ENCODE measurements at regions not wholly inside any gene's neighbourhood (a gene's known extent, or its start where the extent isn't known, plus 50 kb on each side); places are given as distances from the start of the nearest gene placed in this dataset.

DNA sequence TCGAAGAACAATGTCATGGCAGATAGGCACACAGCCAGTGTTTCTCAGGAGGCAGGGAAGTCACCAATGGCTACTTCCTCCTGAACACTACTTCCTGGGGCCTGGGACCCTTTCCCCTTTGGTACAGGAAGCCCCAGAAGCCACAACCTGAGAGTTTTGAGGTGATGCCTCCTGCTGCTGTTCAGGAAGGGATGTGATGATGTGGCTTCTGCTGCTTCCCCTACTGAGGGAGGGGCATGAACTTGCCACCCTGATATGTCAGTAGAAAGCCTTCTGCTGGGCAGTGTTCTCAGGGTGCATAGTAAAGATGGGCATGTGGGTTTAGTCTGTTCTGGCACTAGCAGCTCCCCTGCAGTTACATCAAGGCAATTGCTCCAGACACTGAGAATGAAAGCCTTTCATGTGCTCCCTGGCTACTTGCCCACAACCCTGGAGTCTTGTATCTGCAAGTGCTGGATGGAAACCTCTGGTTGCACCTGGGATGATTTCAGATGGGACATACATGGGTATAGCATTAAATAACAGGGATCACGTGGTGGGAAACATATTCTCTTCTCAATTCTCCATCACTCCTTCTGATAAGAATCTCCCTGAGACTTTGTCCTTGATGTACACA is 69.3 kb downstream of the ADRA2A start:
- intact Hi-C loops (cut with micrococcal nuclease; ENCODE audit: unreplicated experiment), result no loop called here
- Histone ChIP-seq H2AFZ (no peak overlapping the region), H3K4me1 (replicated peaks; ENCODE audit: insufficient read depth) (no peaks in the 10 kb centered on the region), H3K79me2 (ENCODE audit: low read depth) (no peaks in the 10 kb centered on the region), H3F3A (ENCODE audit: insufficient read depth, low read depth) (no peaks in the 10 kb centered on the region), H3K27ac (no peak overlapping the region), H4K20me1 (ENCODE audit: insufficient read depth) (no peaks in the 10 kb centered on the region), H3K4me3 (no peak overlapping the region), H3K27me3 (ENCODE audit: insufficient read depth, low read depth) (no peaks in the 10 kb centered on the region), H3K36me3 (ENCODE audit: low read depth) (no peaks in the 10 kb centered on the region), H3K9me2 (ENCODE audit: insufficient read depth) (no peaks in the 10 kb centered on the region), H3K4me2 (no peak overlapping the region), H3K9me3 (ENCODE audit: insufficient read depth, low read depth) (no peaks in the 10 kb centered on the region)
- TF ChIP-seq, protein P1, sequence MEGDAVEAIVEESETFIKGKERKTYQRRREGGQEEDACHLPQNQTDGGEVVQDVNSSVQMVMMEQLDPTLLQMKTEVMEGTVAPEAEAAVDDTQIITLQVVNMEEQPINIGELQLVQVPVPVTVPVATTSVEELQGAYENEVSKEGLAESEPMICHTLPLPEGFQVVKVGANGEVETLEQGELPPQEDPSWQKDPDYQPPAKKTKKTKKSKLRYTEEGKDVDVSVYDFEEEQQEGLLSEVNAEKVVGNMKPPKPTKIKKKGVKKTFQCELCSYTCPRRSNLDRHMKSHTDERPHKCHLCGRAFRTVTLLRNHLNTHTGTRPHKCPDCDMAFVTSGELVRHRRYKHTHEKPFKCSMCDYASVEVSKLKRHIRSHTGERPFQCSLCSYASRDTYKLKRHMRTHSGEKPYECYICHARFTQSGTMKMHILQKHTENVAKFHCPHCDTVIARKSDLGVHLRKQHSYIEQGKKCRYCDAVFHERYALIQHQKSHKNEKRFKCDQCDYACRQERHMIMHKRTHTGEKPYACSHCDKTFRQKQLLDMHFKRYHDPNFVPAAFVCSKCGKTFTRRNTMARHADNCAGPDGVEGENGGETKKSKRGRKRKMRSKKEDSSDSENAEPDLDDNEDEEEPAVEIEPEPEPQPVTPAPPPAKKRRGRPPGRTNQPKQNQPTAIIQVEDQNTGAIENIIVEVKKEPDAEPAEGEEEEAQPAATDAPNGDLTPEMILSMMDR (conservative IDR thresholded peaks at IDR 0.05), result no peak
- no peak for TF ChIP-seq EZH2 (IDR thresholded peaks at IDR 0.05; ENCODE audit: low read depth)
- ChIA-PET CTCF (no interaction called here), POLR2A (ENCODE audit: unreplicated experiment) (no interaction called here)
- no peak for DNase-seq
- no TSS peak for BruUV-seq (replicated peaks)

DNA sequence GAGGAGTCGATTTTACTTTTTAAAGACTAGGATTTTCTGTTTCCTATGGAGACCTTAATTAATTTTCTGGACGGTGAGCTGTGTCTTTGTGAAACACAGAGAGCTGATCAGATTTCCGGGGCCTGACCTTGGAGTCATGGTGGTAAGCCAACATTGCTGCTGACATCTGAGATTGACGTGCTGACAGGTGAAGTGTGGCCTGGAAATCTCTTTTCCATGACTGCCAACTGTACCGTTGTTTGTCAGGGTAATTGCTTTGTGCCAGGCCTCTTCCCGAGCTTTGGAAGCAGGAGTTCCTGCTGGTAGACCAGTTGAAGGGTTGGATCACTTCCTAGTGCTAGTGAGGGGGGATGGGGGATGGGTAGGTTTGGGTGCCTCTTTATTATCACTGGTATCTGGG is 71.2 kb downstream of the ADRA2A start:
- BruUV-seq (replicated peaks), result no TSS peak
- H2AFZ ChIP-seq, result no peak overlapping the region
- H3K27me3 ChIP-seq (ENCODE audit: insufficient read depth, low read depth), result no peaks in the 10 kb centered on the region

DNA sequence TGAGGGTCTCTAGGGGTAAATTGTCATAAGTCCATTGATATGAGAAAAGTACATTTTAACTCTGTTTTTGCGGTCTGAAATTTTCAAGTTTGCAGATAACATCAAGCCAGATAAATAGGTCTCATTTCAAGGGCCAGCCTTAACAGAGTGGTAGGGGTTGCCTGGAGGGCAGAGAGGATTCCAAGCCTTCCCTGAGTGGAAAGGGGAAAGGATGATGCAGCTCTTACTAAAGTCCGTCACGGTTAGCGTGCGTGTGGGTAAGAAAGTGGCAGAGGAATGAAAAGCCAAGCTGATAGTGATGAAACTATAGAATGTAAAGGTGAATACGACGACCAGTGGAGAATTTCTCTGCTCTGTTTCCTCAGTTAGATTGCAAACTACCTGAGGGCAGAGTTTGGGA is 71.6 kb downstream of the ADRA2A start:
- Histone ChIP-seq H3K4me1 (replicated peaks; ENCODE audit: insufficient read depth) (no peaks in the 10 kb centered on the region), H3K9me2 (ENCODE audit: insufficient read depth) (no peaks in the 10 kb centered on the region), H3K36me3 (ENCODE audit: low read depth) (no peaks in the 10 kb centered on the region), H3F3A (ENCODE audit: insufficient read depth, low read depth) (no peaks in the 10 kb centered on the region), H3K79me2 (ENCODE audit: low read depth) (no peaks in the 10 kb centered on the region), H3K4me2 (no peak overlapping the region), H3K4me3 (no peak overlapping the region), H2AFZ (no peak overlapping the region), H3K9me3 (ENCODE audit: insufficient read depth, low read depth) (no peaks in the 10 kb centered on the region), H3K27ac (no peak overlapping the region), H4K20me1 (ENCODE audit: insufficient read depth) (no peaks in the 10 kb centered on the region), H3K27me3 (ENCODE audit: insufficient read depth, low read depth) (no peaks in the 10 kb centered on the region)
- TF ChIP-seq, protein P1 (conservative IDR thresholded peaks at IDR 0.05), result no peak
- TF ChIP-seq EZH2 (IDR thresholded peaks at IDR 0.05; ENCODE audit: low read depth), result no peak
- POLR2A ChIA-PET (ENCODE audit: unreplicated experiment), result no interaction called here
- intact Hi-C loops (cut with micrococcal nuclease; ENCODE audit: unreplicated experiment), result no loop called here
- no TSS peak for BruUV-seq (replicated peaks)
- CTCF ChIA-PET, result no interaction called here
- no peak for DNase-seq

More for the DNA sequence above, 71.2 kb downstream of the ADRA2A start:
- H3K36me3 ChIP-seq (ENCODE audit: low read depth), result no peaks in the 10 kb centered on the region
- no peaks in the 10 kb centered on the region for H3K9me3 ChIP-seq (ENCODE audit: insufficient read depth, low read depth)
- H3K4me1 ChIP-seq (replicated peaks; ENCODE audit: insufficient read depth), result no peaks in the 10 kb centered on the region
- H3K9me2 ChIP-seq (ENCODE audit: insufficient read depth), result no peaks in the 10 kb centered on the region
- no peak overlapping the region for H3K4me3 ChIP-seq
- no peaks in the 10 kb centered on the region for H4K20me1 ChIP-seq (ENCODE audit: insufficient read depth)
- ChIA-PET POLR2A (ENCODE audit: unreplicated experiment) (no interaction called here), CTCF (no interaction called here)
- H3K27ac ChIP-seq, result no peak overlapping the region
- H3K4me2 ChIP-seq, result no peak overlapping the region
- no peaks in the 10 kb centered on the region for H3K79me2 ChIP-seq (ENCODE audit: low read depth)
- TF ChIP-seq EZH2 (IDR thresholded peaks at IDR 0.05; ENCODE audit: low read depth), result no peak
- TF ChIP-seq, protein P1 (conservative IDR thresholded peaks at IDR 0.05), result no peak
- no peaks in the 10 kb centered on the region for H3F3A ChIP-seq (ENCODE audit: insufficient read depth, low read depth)
- intact Hi-C loops (cut with micrococcal nuclease; ENCODE audit: unreplicated experiment), result no loop called here
- DNase-seq, result no peak
